Esophagus squamous epithelium (tissue), 4 donors: ENCODE measurements at regions not wholly inside any gene's neighbourhood (a gene's known extent, or its start where the extent isn't known, plus 50 kb on each side); places are given as distances from the start of the nearest gene placed in this dataset.

Experiments
- POLR2A ChIP-seq, 4 donors: fragments of 450-650 bp; IDR thresholded peaks; one replicate each; pipeline ENCODE4 v1.6.1; 2017; ENCODE audit warnings: antibody characterized with exemption in 4 of 4, mild to moderate bottlenecking in 4 of 4, moderate library complexity in 3 of 4
- TF ChIP-seq, protein P1 (sequence below), 6 experiments: fragments of 450-650 bp in 4 of 6; fragments of 200-600 bp in 2 of 6; sonication (generic) in 2 of 6; IDR thresholded peaks; one replicate each; pipeline ENCODE4 v1.5.1; 2016 to 2019; ENCODE audit warnings: antibody characterized with exemption in 6 of 6, mild to moderate bottlenecking in 4 of 6, moderate library complexity in 4 of 6

- TF ChIP-seq, protein P1, sequence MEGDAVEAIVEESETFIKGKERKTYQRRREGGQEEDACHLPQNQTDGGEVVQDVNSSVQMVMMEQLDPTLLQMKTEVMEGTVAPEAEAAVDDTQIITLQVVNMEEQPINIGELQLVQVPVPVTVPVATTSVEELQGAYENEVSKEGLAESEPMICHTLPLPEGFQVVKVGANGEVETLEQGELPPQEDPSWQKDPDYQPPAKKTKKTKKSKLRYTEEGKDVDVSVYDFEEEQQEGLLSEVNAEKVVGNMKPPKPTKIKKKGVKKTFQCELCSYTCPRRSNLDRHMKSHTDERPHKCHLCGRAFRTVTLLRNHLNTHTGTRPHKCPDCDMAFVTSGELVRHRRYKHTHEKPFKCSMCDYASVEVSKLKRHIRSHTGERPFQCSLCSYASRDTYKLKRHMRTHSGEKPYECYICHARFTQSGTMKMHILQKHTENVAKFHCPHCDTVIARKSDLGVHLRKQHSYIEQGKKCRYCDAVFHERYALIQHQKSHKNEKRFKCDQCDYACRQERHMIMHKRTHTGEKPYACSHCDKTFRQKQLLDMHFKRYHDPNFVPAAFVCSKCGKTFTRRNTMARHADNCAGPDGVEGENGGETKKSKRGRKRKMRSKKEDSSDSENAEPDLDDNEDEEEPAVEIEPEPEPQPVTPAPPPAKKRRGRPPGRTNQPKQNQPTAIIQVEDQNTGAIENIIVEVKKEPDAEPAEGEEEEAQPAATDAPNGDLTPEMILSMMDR (IDR thresholded peaks at IDR 0.05), result no peak
- no peak for TF ChIP-seq POLR2A (IDR thresholded peaks at IDR 0.05)
Observed at GRCh38 chr5:166594567-166594966, 1696.9 kb upstream of the WWC1 start.
